H1 (cell line): ENCODE measurements at regions not wholly inside any gene's neighbourhood (a gene's known extent, or its start where the extent isn't known, plus 50 kb on each side); places are given as distances from the start of the nearest gene placed in this dataset.

ENCODE experiments used
- CTCF ChIA-PET: fragments of 300-600 bp; sonication (Branson Sonifier 250); formaldehyde crosslinking; loops from one replicate; lab custom pipeline; 2021; ENCODE audit not compliant: partially characterized antibody; lab: Charles Lee
- POLR2A ChIA-PET: fragments of 300-600 bp; sonication (Branson Sonifier 250); formaldehyde crosslinking; loops from one replicate; lab custom pipeline; 2021; ENCODE audit warnings: inconsistent platforms; ENCODE audit not compliant: partially characterized antibody; lab: Charles Lee
- DNase-seq, 2 experiments: peaks; one replicate each; pipeline versions ENCODE4 v3.0.0 to v3.0.0-alpha.2; 2010 to 2022; ENCODE audit warnings: low spot score in 2 of 2, low read depth in 1 of 2, mixed read lengths in 1 of 2
- FAIRE-seq: peaks from 2 replicates; lab custom pipeline; 2011; peaks lifted over from hg19 to GRCh38; lab: Jason Lieb, UNC
- H2AFZ ChIP-seq: 2 replicates; pipeline ENCODE4 v1.8.1; 2012; ENCODE audit warnings: low read length, inconsistent platforms
- H2AK5ac ChIP-seq: 2 replicates; pipeline ENCODE4 v1.6.1; 2013; ENCODE audit warnings: low read depth, low read length
- H2BK120ac ChIP-seq: replicated peaks from 2 replicates; pipeline ENCODE3; 2013; ENCODE audit warnings: low read depth, low read length, inconsistent platforms
- H2BK12ac ChIP-seq: 2 replicates; pipeline ENCODE4 v1.6.1; 2013; ENCODE audit warnings: low read depth, low read length
- H2BK15ac ChIP-seq: 2 replicates; pipeline ENCODE4 v1.6.1; 2013; ENCODE audit warnings: low read length
- H2BK20ac ChIP-seq: 2 replicates; pipeline ENCODE4 v1.6.1; 2013; ENCODE audit warnings: low read length
- H2BK5ac ChIP-seq: 2 replicates; pipeline ENCODE4 v1.6.1; 2013; ENCODE audit warnings: low read depth, low read length
- H3K14ac ChIP-seq: 2 replicates; pipeline ENCODE4 v1.6.1; 2013; ENCODE audit warnings: inconsistent platforms; ENCODE audit not compliant: insufficient read length
- H3K18ac ChIP-seq: 2 replicates; pipeline ENCODE4 v1.6.1; 2013; ENCODE audit warnings: low read length; ENCODE audit errors: extremely low read depth
- H3K23ac ChIP-seq: 2 replicates; pipeline ENCODE4 v1.6.1; 2013; ENCODE audit warnings: inconsistent platforms; ENCODE audit not compliant: insufficient read length
- H3K23me2 ChIP-seq: 2 replicates; pipeline ENCODE4 v1.6.1; 2013; ENCODE audit warnings: low read depth, low read length
- H3K27ac ChIP-seq: 2 replicates; pipeline ENCODE4 v1.6.1; 2011; ENCODE audit warnings: low read depth, low read length, inconsistent platforms
- H3K27me3 ChIP-seq, 4 experiments: replicated peaks in 1 of 4; 1 replicate in 1 of 4; 2 replicates in 3 of 4; pipeline versions ENCODE4 v1.6.1 to v1.8.1; 2011 to 2013; ENCODE audit warnings: low read length in 3 of 4, mild to moderate bottlenecking in 3 of 4, inconsistent platforms in 2 of 4, mixed read lengths in 2 of 4, moderate library complexity in 1 of 4; ENCODE audit not compliant: control insufficient read depth in 3 of 4, insufficient read depth in 3 of 4; ENCODE audit errors: extremely low read depth in 1 of 4
- H3K36me3 ChIP-seq, 4 experiments: 2 replicates each; pipeline versions ENCODE4 v1.6.1 to v1.8.1; 2011 to 2013; ENCODE audit warnings: mild to moderate bottlenecking in 4 of 4, low read length in 3 of 4, moderate library complexity in 2 of 4, control low read depth in 1 of 4, inconsistent platforms in 1 of 4; ENCODE audit not compliant: insufficient read depth in 4 of 4, control insufficient read depth in 2 of 4
- H3K4ac ChIP-seq: replicated peaks from 2 replicates; pipeline ENCODE3; 2013; ENCODE audit warnings: low read length, low read depth, mixed read lengths, inconsistent platforms; ENCODE audit not compliant: insufficient read length
- H3K4me1 ChIP-seq, 4 experiments: replicated peaks in 1 of 4; 1 replicate in 1 of 4; 2 replicates in 3 of 4; pipeline versions ENCODE4 v1.6.1 to v1.8.1; 2011 to 2013; ENCODE audit warnings: low read length in 3 of 4, inconsistent platforms in 2 of 4, mixed read lengths in 1 of 4; ENCODE audit not compliant: insufficient read depth in 4 of 4, control insufficient read depth in 3 of 4
- H3K4me2 ChIP-seq, 2 experiments: 2 replicates each; pipeline versions ENCODE4 v1.6.1 to v1.8.1; 2011 to 2013; ENCODE audit warnings: low read depth in 2 of 2, low read length in 2 of 2, control low read depth in 1 of 2, inconsistent platforms in 1 of 2, mild to moderate bottlenecking in 1 of 2; ENCODE audit not compliant: insufficient read depth in 1 of 2
- H3K4me3 ChIP-seq, 4 experiments: fragments of 200-600, 300-600 bp in 1 of 4; sonication (generic), shearing (Covaris generic), sonication (Bioruptor Twin) in 1 of 4; 2 replicates each; pipeline versions ENCODE4 v1.5.1 to v1.8.1; 2011 to 2016; ENCODE audit warnings: low read length in 4 of 4, low read depth in 3 of 4, control low read depth in 2 of 4, inconsistent platforms in 2 of 4, mild to moderate bottlenecking in 2 of 4, mixed read lengths in 1 of 4, moderate library complexity in 1 of 4; ENCODE audit not compliant: insufficient read depth in 2 of 4; ENCODE audit errors: extremely low read depth in 1 of 4
- H3K56ac ChIP-seq: replicated peaks from 2 replicates; pipeline ENCODE3; 2013; ENCODE audit warnings: low read depth, mild to moderate bottlenecking, mixed read lengths, low read length, inconsistent platforms; ENCODE audit not compliant: insufficient read length
- H3K79me1 ChIP-seq: 2 replicates; pipeline ENCODE4 v1.6.1; 2013; ENCODE audit warnings: low read depth, low read length, control low read depth
- H3K79me2 ChIP-seq, 2 experiments: 2 replicates each; pipeline versions ENCODE4 v1.6.1 to v1.8.1; 2012 to 2013; ENCODE audit warnings: low read length in 2 of 2, mild to moderate bottlenecking in 2 of 2, inconsistent platforms in 1 of 2; ENCODE audit not compliant: insufficient read depth in 2 of 2, control insufficient read depth in 1 of 2
- H3K9ac ChIP-seq, 4 experiments: replicated peaks in 1 of 4; 1 replicate in 1 of 4; 2 replicates in 3 of 4; pipeline versions ENCODE4 v1.6.1 to v1.8.1; 2011 to 2013; ENCODE audit warnings: low read depth in 3 of 4, low read length in 3 of 4, control low read depth in 2 of 4, mild to moderate bottlenecking in 2 of 4, moderate library complexity in 2 of 4, inconsistent platforms in 1 of 4; ENCODE audit errors: extremely low read depth in 1 of 4
- H3K9me3 ChIP-seq, 2 experiments: 2 replicates each; pipeline versions ENCODE4 v1.6.1 to v1.8.1; 2012 to 2013; ENCODE audit warnings: mild to moderate bottlenecking in 2 of 2, moderate library complexity in 2 of 2, control low read depth in 1 of 2, inconsistent platforms in 1 of 2, low read depth in 1 of 2, low read length in 1 of 2, mixed read lengths in 1 of 2; ENCODE audit not compliant: insufficient read depth in 2 of 2
- H4K20me1 ChIP-seq, 2 experiments: replicated peaks in 1 of 2; 2 replicates each; pipeline versions ENCODE3 to v1.8.1; 2011 to 2013; ENCODE audit warnings: inconsistent platforms in 2 of 2, low read length in 2 of 2, mild to moderate bottlenecking in 1 of 2; ENCODE audit not compliant: insufficient read depth in 2 of 2, control insufficient read depth in 1 of 2
- H4K5ac ChIP-seq: 2 replicates; pipeline ENCODE4 v1.6.1; 2013; ENCODE audit warnings: low read length, low read depth, mixed read lengths, inconsistent platforms; ENCODE audit not compliant: insufficient read length
- H4K8ac ChIP-seq: 2 replicates; pipeline ENCODE4 v1.8.0; 2013; ENCODE audit warnings: mild to moderate bottlenecking, moderate library complexity, low read length, inconsistent platforms; ENCODE audit not compliant: insufficient read depth; ENCODE audit errors: extremely low read depth
- H4K91ac ChIP-seq: replicated peaks from 2 replicates; pipeline ENCODE3; 2013; ENCODE audit warnings: low read length, mixed read lengths, inconsistent platforms; ENCODE audit not compliant: insufficient read length
- ATF2 ChIP-seq: IDR thresholded peaks from 2 replicates; pipeline ENCODE4 v1.6.1; 2012; ENCODE audit warnings: low read length, inconsistent platforms
- BRCA1 ChIP-seq: IDR thresholded peaks from 2 replicates; pipeline ENCODE4 v1.6.1; 2012; ENCODE audit warnings: low read depth, low read length, improper control_type of control experiment
- CBX5 ChIP-seq: fragments of 300-800, 300-1000 bp; sonication (generic); IDR thresholded peaks from 2 replicates; pipeline ENCODE4 v1.7.1; 2016; ENCODE audit warnings: antibody characterized with exemption, low read length, low read depth
- CHD1 ChIP-seq: IDR thresholded peaks from 2 replicates; pipeline ENCODE4 v1.6.1; 2012; ENCODE audit warnings: low read depth, low read length, improper control_type of control experiment
- CHD2 ChIP-seq: IDR thresholded peaks from 2 replicates; pipeline ENCODE4 v1.6.1; 2012; ENCODE audit warnings: low read length, improper control_type of control experiment
- CREB1 ChIP-seq: IDR thresholded peaks from 2 replicates; pipeline ENCODE4 v1.6.1; 2012; ENCODE audit warnings: inconsistent platforms
- HDAC2 ChIP-seq, 2 experiments: fragments of 300-600 bp in 1 of 2; sonication (generic) in 1 of 2; IDR thresholded peaks; 2 replicates each; pipeline ENCODE4 v1.6.1; 2011 to 2012; ENCODE audit warnings: low read depth in 2 of 2, low read length in 2 of 2, mild to moderate bottlenecking in 2 of 2, moderate library complexity in 2 of 2, borderline replicate concordance in 1 of 2, inconsistent platforms in 1 of 2
- MAX ChIP-seq: IDR thresholded peaks from 2 replicates; pipeline ENCODE4 v1.6.1; 2012; ENCODE audit warnings: inconsistent platforms
- RFX5 ChIP-seq: IDR thresholded peaks from 2 replicates; pipeline ENCODE4 v1.6.1; 2011; ENCODE audit warnings: low read depth, low read length, improper control_type of control experiment, borderline replicate concordance
- SIN3A ChIP-seq, 2 experiments: IDR thresholded peaks in 1 of 2; conservative IDR thresholded peaks in 1 of 2; 2 replicates each; pipeline ENCODE4 v1.6.1; 2011 to 2012; ENCODE audit warnings: low read length in 2 of 2, improper control_type of control experiment in 1 of 2, low read depth in 1 of 2, mild to moderate bottlenecking in 1 of 2
- SIRT6 ChIP-seq: IDR thresholded peaks from one replicate; pipeline ENCODE4 v1.7.1; 2012; ENCODE audit warnings: low read length, inconsistent platforms
- YY1 ChIP-seq: IDR thresholded peaks from 2 replicates; pipeline ENCODE4 v1.6.1; 2011; ENCODE audit warnings: low read depth, mild to moderate bottlenecking, low read length
- ZNF274 ChIP-seq: IDR thresholded peaks from 2 replicates; pipeline ENCODE4 v1.7.0; 2012; ENCODE audit warnings: low read length, borderline replicate concordance; ENCODE audit errors: extremely low read depth
- WGBS, 2 experiments: shearing (Covaris generic) in 1 of 2; methylation state at CpG; one replicate each; pipeline versions ENCODE4 v1.1.6 to v1.1.7; 2013 to 2015; ENCODE audit warnings: low lambda C conversion rate in 2 of 2, mixed read lengths in 2 of 2, inconsistent platforms in 1 of 2, low coverage in 1 of 2, missing lambda C conversion rate in 1 of 2; ENCODE audit not compliant: insufficient replicate concordance in 2 of 2, insufficient coverage in 1 of 2, insufficient read length in 1 of 2; ENCODE audit errors: extremely low coverage in 1 of 2, missing lambda C conversion rate in 1 of 2; 5-methylcytosine and 5-hydroxymethylcytosine counted together

- no peak overlapping the region for H3K56ac ChIP-seq
- H3K79me1 ChIP-seq = no peaks in the 10 kb centered on the region
- H3K4me1 ChIP-seq = no peaks in the 10 kb centered on the region
- no peak overlapping the region for H3K23ac ChIP-seq
- H2AFZ ChIP-seq = no peak overlapping the region
- H2BK15ac ChIP-seq = no peak overlapping the region
- no peaks in the 10 kb centered on the region for H3K27me3 ChIP-seq
- no peak overlapping the region for H4K5ac ChIP-seq
- H3K23me2 ChIP-seq = no peaks in the 10 kb centered on the region
- 90% methylated on average over 2 of the region's 2 CpGs; no CpG with 5 or more reads in 1 of the 2 experiments for WGBS, 2 experiments
- DNase-seq = no peak
- H4K20me1 ChIP-seq = no peaks in the 10 kb centered on the region
- no peak overlapping the region for H2BK120ac ChIP-seq
- no peak overlapping the region for H3K9ac ChIP-seq
- no peak overlapping the region for H4K91ac ChIP-seq
- no peak overlapping the region for H3K27ac ChIP-seq
- FAIRE-seq = no peak
- H3K14ac ChIP-seq = no peak overlapping the region
- H3K4me3 ChIP-seq = no peak overlapping the region
- H3K79me2 ChIP-seq = no peaks in the 10 kb centered on the region
- H2AK5ac ChIP-seq = no peak overlapping the region
- H3K18ac ChIP-seq = no peak overlapping the region
- no peak overlapping the region for H2BK20ac ChIP-seq
- no peak overlapping the region for H4K8ac ChIP-seq
- no peak overlapping the region for H2BK5ac ChIP-seq
- ChIA-PET POLR2A (no interaction called here), CTCF (no interaction called here)
- H2BK12ac ChIP-seq = no peak overlapping the region
- no peaks in the 10 kb centered on the region for H3K9me3 ChIP-seq
- H3K4ac ChIP-seq = no peak overlapping the region
- no peaks in the 10 kb centered on the region for H3K36me3 ChIP-seq
- H3K4me2 ChIP-seq = no peak overlapping the region
- TF ChIP-seq HDAC2 (IDR thresholded peaks at IDR 0.05; ENCODE audit: borderline replicate concordance in 1 of 2, low read depth in 2 of 2, low read length in 2 of 2) = no peak
- no peak for TF ChIP-seq YY1
- no peak for TF ChIP-seq SIRT6
- no peak for TF ChIP-seq BRCA1
- TF ChIP-seq CBX5 = no peak
- TF ChIP-seq CHD2 = no peak
- TF ChIP-seq SIN3A (conservative IDR thresholded peaks at IDR 0.05 in 1 of 2, IDR thresholded peaks at IDR 0.05 in 1 of 2; ENCODE audit: low read depth in 1 of 2, low read length in 2 of 2) = no peak
- no peak for TF ChIP-seq RFX5
- TF ChIP-seq ATF2 = no peak
- TF ChIP-seq CREB1 = no peak
- TF ChIP-seq MAX = no peak
- no peak for TF ChIP-seq CHD1
- no peak for TF ChIP-seq ZNF274
Measured at GRCh38 chr5:67903656-67904055, 311.9 kb upstream of the PIK3R1 start.
